ENCODE measurements at regions not wholly inside any gene's neighbourhood (a gene's known extent, or its start where the extent isn't known, plus 50 kb on each side); places are given as distances from the start of the nearest gene placed in this dataset.

- no TSS peak for BruUV-seq (replicated peaks)
- Histone ChIP-seq H4K20me1 (replicated peaks; ENCODE audit: control insufficient read depth, extremely low read depth, insufficient read depth, low read length) (no peaks in the 10 kb centered on the region), H3K4me1 (ENCODE audit: control insufficient read depth, extremely low read depth, insufficient read depth, low read length) (peaks cover 25% of the 10 kb centered on the region), H3K4me3 (replicated peaks in 1 of 3; ENCODE audit: insufficient read depth in 1 of 3, low read depth in 1 of 3, low read length in 3 of 3) (no peak overlapping the region), H3K4me2 (ENCODE audit: insufficient read depth, low read length) (no peak overlapping the region), H3K27me3 (ENCODE audit: control insufficient read depth in 2 of 2, insufficient read depth in 2 of 2, low read length in 2 of 2) (no peaks in the 10 kb centered on the region), H2AFZ (ENCODE audit: low read depth, low read length) (no peak overlapping the region), H3K9me1 (replicated peaks; ENCODE audit: control insufficient read depth, extremely low read depth, insufficient read depth, low read length) (no peaks in the 10 kb centered on the region), H3K9ac (replicated peaks; ENCODE audit: extremely low read depth, insufficient read depth, low read length) (no peak overlapping the region), H3K27ac (ENCODE audit: insufficient read depth, low read depth, low read length) (peak overlapping the region; percentile 24), H3K36me3 (ENCODE audit: control insufficient read depth in 2 of 2, extremely low read depth in 1 of 2, insufficient read depth in 2 of 2, low read length in 2 of 2) (no peaks in the 10 kb centered on the region), H3K9me3 (replicated peaks; ENCODE audit: control insufficient read depth, insufficient read depth, low read length) (no peaks in the 10 kb centered on the region), H3K79me2 (ENCODE audit: control insufficient read depth, insufficient read depth, low read length) (no peaks in the 10 kb centered on the region)
- no peak for DNase-seq (ENCODE audit: low read depth, low spot score)
- intact Hi-C loops (cut with micrococcal nuclease) (no loop called here), dilution Hi-C loops (cut with MboI; ENCODE audit: extremely low pct_ligation_motif_present, low sequenced_read_pairs) (no loop called here)
- FAIRE-seq = no peak
- ChIA-PET POLR2A (no interaction called here), CTCF (no interaction called here)
- TF ChIP-seq FOS (IDR thresholded peaks at IDR 0.05; ENCODE audit: borderline replicate concordance, insufficient read depth, low read length) = no peak
- no peak for TF ChIP-seq POLR2AphosphoS5 (IDR thresholded peaks at IDR 0.05; ENCODE audit: insufficient read depth, low read depth, low read length)
- no peak for TF ChIP-seq JUN (IDR thresholded peaks at IDR 0.05; ENCODE audit: borderline replicate concordance, insufficient read depth, insufficient read length, low read depth)
- TF ChIP-seq MAX (IDR thresholded peaks at IDR 0.05; ENCODE audit: insufficient read depth, insufficient read length) = no peak
Measured at GRCh38 chrX:34560180-34560579, 96.9 kb downstream of the TMEM47 start.

- intact Hi-C loops (cut with micrococcal nuclease) = no loop called here
- DNase-seq (ENCODE audit: low read depth, low spot score) = peak; percentile 40
- ChIA-PET POLR2A (no interaction called here), CTCF (no interaction called here)
- no TSS peak for BruUV-seq (replicated peaks)
- TF ChIP-seq EZH2 (IDR thresholded peaks at IDR 0.05; ENCODE audit: borderline replicate concordance, low read depth, low read length, severe bottlenecking) (no peak), CTCF (IDR thresholded peaks at IDR 0.05; ENCODE audit: extremely low read depth in 1 of 2, insufficient read depth in 1 of 2, low read depth in 1 of 2, low read length in 2 of 2) (no peak), POLR2AphosphoS5 (IDR thresholded peaks at IDR 0.05; ENCODE audit: insufficient read depth, low read depth, low read length) (no peak), MYC (IDR thresholded peaks at IDR 0.05; ENCODE audit: low read depth, low read length) (no peak), FOS (IDR thresholded peaks at IDR 0.05; ENCODE audit: borderline replicate concordance, insufficient read depth, low read length) (no peak), POLR2A (IDR thresholded peaks at IDR 0.05; ENCODE audit: low read depth, low read length) (no peak), GATA2 (IDR thresholded peaks at IDR 0.05; ENCODE audit: insufficient read depth, insufficient read length, low read depth, low read length) (no peak), JUN (IDR thresholded peaks at IDR 0.05; ENCODE audit: borderline replicate concordance, insufficient read depth, insufficient read length, low read depth) (no peak), MAX (IDR thresholded peaks at IDR 0.05; ENCODE audit: insufficient read depth, insufficient read length) (no peak)
- H3K36me3 ChIP-seq (ENCODE audit: control insufficient read depth in 2 of 2, extremely low read depth in 1 of 2, insufficient read depth in 2 of 2, low read length in 2 of 2) = no peaks in the 10 kb centered on the region
- no peak overlapping the region for H2AFZ ChIP-seq (ENCODE audit: low read depth, low read length)
- H3K4me3 ChIP-seq (replicated peaks in 1 of 3; ENCODE audit: insufficient read depth in 1 of 3, low read depth in 1 of 3, low read length in 3 of 3) = no peak overlapping the region
- H3K27me3 ChIP-seq (ENCODE audit: control insufficient read depth in 2 of 2, insufficient read depth in 2 of 2, low read length in 2 of 2) = no peaks in the 10 kb centered on the region
- dilution Hi-C loops (cut with MboI; ENCODE audit: extremely low pct_ligation_motif_present, low sequenced_read_pairs) = no loop called here
- no peak for FAIRE-seq
- no peak overlapping the region for H3K9ac ChIP-seq (replicated peaks; ENCODE audit: extremely low read depth, insufficient read depth, low read length)
- H4K20me1 ChIP-seq (replicated peaks; ENCODE audit: control insufficient read depth, extremely low read depth, insufficient read depth, low read length) = no peaks in the 10 kb centered on the region
- peak overlapping the region; percentile 24 for H3K27ac ChIP-seq (ENCODE audit: insufficient read depth, low read depth, low read length)
- H3K79me2 ChIP-seq (ENCODE audit: control insufficient read depth, insufficient read depth, low read length) = no peaks in the 10 kb centered on the region
- H3K9me3 ChIP-seq (replicated peaks; ENCODE audit: control insufficient read depth, insufficient read depth, low read length) = no peaks in the 10 kb centered on the region
- no peak overlapping the region for H3K4me2 ChIP-seq (ENCODE audit: insufficient read depth, low read length)
- H3K4me1 ChIP-seq (ENCODE audit: control insufficient read depth, extremely low read depth, insufficient read depth, low read length) = peaks cover 25% of the 10 kb centered on the region
- no peaks in the 10 kb centered on the region for H3K9me1 ChIP-seq (replicated peaks; ENCODE audit: control insufficient read depth, extremely low read depth, insufficient read depth, low read length)
Measured at GRCh38 chrX:34559325-34559724, 97.8 kb downstream of the TMEM47 start.

Measured in endothelial cell of umbilical vein (primary cell).